Osteocyte (in vitro differentiated cells): ENCODE measurements at regions not wholly inside any gene's neighbourhood (a gene's known extent, or its start where the extent isn't known, plus 50 kb on each side); places are given as distances from the start of the nearest gene placed in this dataset.

Source experiments
- DNase-seq: peaks from one replicate; pipeline ENCODE4 v3.0.0; 2021; ENCODE audit warnings: mixed read lengths; ENCODE audit not compliant: unreplicated experiment; ENCODE audit errors: extremely low spot score
- H3K27ac Mint-ChIP-seq: one replicate; pipeline ENCODE4 v1.8.0; 2021; ENCODE audit warnings: mild to moderate bottlenecking, mixed read lengths; ENCODE audit not compliant: unreplicated experiment
- H3K27me3 Mint-ChIP-seq: one replicate; pipeline ENCODE4 v1.8.0; 2021; ENCODE audit warnings: mixed read lengths; ENCODE audit not compliant: unreplicated experiment
- H3K36me3 Mint-ChIP-seq: one replicate; pipeline ENCODE4 v1.8.0; 2021; ENCODE audit warnings: mixed read lengths; ENCODE audit not compliant: unreplicated experiment
- H3K4me1 Mint-ChIP-seq: one replicate; pipeline ENCODE4 v1.8.0; 2021; ENCODE audit warnings: mixed read lengths; ENCODE audit not compliant: unreplicated experiment
- H3K4me3 Mint-ChIP-seq: one replicate; pipeline ENCODE4 v1.8.0; 2021; ENCODE audit warnings: mild to moderate bottlenecking, moderate library complexity, mixed read lengths; ENCODE audit not compliant: unreplicated experiment
- H3K9me3 Mint-ChIP-seq: one replicate; pipeline ENCODE4 v1.8.0; 2021; ENCODE audit warnings: mixed read lengths; ENCODE audit not compliant: unreplicated experiment
- CTCF ChIP-seq: fragments of 200-600 bp; sonication (generic); IDR thresholded peaks from 2 replicates; pipeline ENCODE4 v1.5.0; 2021; ENCODE audit warnings: antibody characterized with exemption, mild to moderate bottlenecking, moderate library complexity

GRCh38 chr5:71794061-71794695, 75.1 kb downstream of the CARTPT start:
- Mint-ChIP-seq H3K4me1 (no peaks in the 10 kb centered on the region), H3K27ac (no peak overlapping the region), H3K9me3 (peaks cover 14% of the 10 kb centered on the region), H3K27me3 (peaks cover 27% of the 10 kb centered on the region), H3K36me3 (no peaks in the 10 kb centered on the region), H3K4me3 (no peak overlapping the region)
- TF ChIP-seq CTCF: no peak
- no peak for DNase-seq

- Mint-ChIP-seq H3K9me3 (peaks cover 1% of the 10 kb centered on the region), H3K27me3 (peaks cover 62% of the 10 kb centered on the region), H3K4me3 (no peak overlapping the region), H3K27ac (no peak overlapping the region), H3K4me1 (no peaks in the 10 kb centered on the region), H3K36me3 (no peaks in the 10 kb centered on the region)
- no peak for DNase-seq
- TF ChIP-seq CTCF: no peak
Measured at GRCh38 chr5:71802673-71803072, 83.6 kb downstream of the CARTPT start.

GRCh38 chr5:71806711-71807110, 87.6 kb downstream of the CARTPT start:
- no peak overlapping the region for H3K4me3 Mint-ChIP-seq
- no peaks in the 10 kb centered on the region for H3K4me1 Mint-ChIP-seq
- H3K9me3 Mint-ChIP-seq: no peaks in the 10 kb centered on the region
- TF ChIP-seq CTCF: no peak
- no peak overlapping the region for H3K27ac Mint-ChIP-seq
- H3K27me3 Mint-ChIP-seq: peaks cover 62% of the 10 kb centered on the region
- no peaks in the 10 kb centered on the region for H3K36me3 Mint-ChIP-seq
- no peak for DNase-seq

GRCh38 chr5:71807909-71808308, 88.8 kb downstream of the CARTPT start:
- no peak overlapping the region for H3K4me3 Mint-ChIP-seq
- H3K4me1 Mint-ChIP-seq: no peaks in the 10 kb centered on the region
- peaks cover 52% of the 10 kb centered on the region for H3K27me3 Mint-ChIP-seq
- no peaks in the 10 kb centered on the region for H3K36me3 Mint-ChIP-seq
- TF ChIP-seq CTCF: no peak
- DNase-seq: no peak
- no peak overlapping the region for H3K27ac Mint-ChIP-seq
- H3K9me3 Mint-ChIP-seq: no peaks in the 10 kb centered on the region

- Mint-ChIP-seq H3K9me3 (no peaks in the 10 kb centered on the region), H3K4me3 (no peak overlapping the region), H3K27ac (no peak overlapping the region), H3K36me3 (no peaks in the 10 kb centered on the region), H3K4me1 (no peaks in the 10 kb centered on the region), H3K27me3 (peaks cover 45% of the 10 kb centered on the region)
- no peak for TF ChIP-seq CTCF
- DNase-seq: no peak
Measured at GRCh38 chr5:71809446-71809845, 90.4 kb downstream of the CARTPT start.
